ENCODE measurements at regions not wholly inside any gene's neighbourhood (a gene's known extent, or its start where the extent isn't known, plus 50 kb on each side); places are given as distances from the start of the nearest gene placed in this dataset.

GRCh38 chr1:220979371-220979770, 100.1 kb downstream of the HLX start:
- TF ChIP-seq CTCF (IDR thresholded peaks at IDR 0.05; ENCODE audit: insufficient read depth, low read depth, low read length, missing control alignments) = no peak
- DNase-seq (ENCODE audit: low read depth) = no peak
- no peak overlapping the region for H3K4me3 ChIP-seq (ENCODE audit: low read length)

GRCh38 chr1:220982686-220983085, 103.4 kb downstream of the HLX start:
- DNase-seq (ENCODE audit: low read depth) = no peak
- H3K4me3 ChIP-seq (ENCODE audit: low read length) = no peak overlapping the region
- TF ChIP-seq CTCF (IDR thresholded peaks at IDR 0.05; ENCODE audit: insufficient read depth, low read depth, low read length, missing control alignments) = no peak

GRCh38 chr1:220983877-220984635, 104.8 kb downstream of the HLX start:
- TF ChIP-seq CTCF (IDR thresholded peaks at IDR 0.05; ENCODE audit: insufficient read depth, low read depth, low read length, missing control alignments) = no peak
- H3K4me3 ChIP-seq (ENCODE audit: low read length) = no peak overlapping the region
- no peak for DNase-seq (ENCODE audit: low read depth)

- DNase-seq (ENCODE audit: low read depth) = peak; percentile 34
- no peak for TF ChIP-seq CTCF (IDR thresholded peaks at IDR 0.05; ENCODE audit: insufficient read depth, low read depth, low read length, missing control alignments)
- H3K4me3 ChIP-seq (ENCODE audit: low read length) = no peak overlapping the region
These were observed 111.4 kb downstream of the HLX start for GRCh38 chr1:220990427-220991339.

GRCh38 chr1:220991506-220991905, 112.3 kb downstream of the HLX start:
- no peak for TF ChIP-seq CTCF (IDR thresholded peaks at IDR 0.05; ENCODE audit: insufficient read depth, low read depth, low read length, missing control alignments)
- DNase-seq (ENCODE audit: low read depth) = no peak
- no peak overlapping the region for H3K4me3 ChIP-seq (ENCODE audit: low read length)

GRCh38 chr1:220991959-220992704, 112.9 kb downstream of the HLX start:
- no peak for TF ChIP-seq CTCF (IDR thresholded peaks at IDR 0.05; ENCODE audit: insufficient read depth, low read depth, low read length, missing control alignments)
- DNase-seq (ENCODE audit: low read depth) = no peak
- no peak overlapping the region for H3K4me3 ChIP-seq (ENCODE audit: low read length)
